Activated CD4-positive, alpha-beta T cell treated with anti-CD3 and anti-CD28 coated beads, Interleukin-2, amount 50 U/mL, for 16 hours (primary cell): ENCODE measurements at regions not wholly inside any gene's neighbourhood (a gene's known extent, or its start where the extent isn't known, plus 50 kb on each side); places are given as distances from the start of the nearest gene placed in this dataset.
"Not testable (repeated sequence)": the region's sequence is repeated elsewhere in the genome, so short reads cannot be mapped to it uniquely, and the experiment has no call there.

Experiments
- DNase-seq: peaks from one replicate; pipeline ENCODE4 v3.0.0-alpha.2; 2020

DNA sequence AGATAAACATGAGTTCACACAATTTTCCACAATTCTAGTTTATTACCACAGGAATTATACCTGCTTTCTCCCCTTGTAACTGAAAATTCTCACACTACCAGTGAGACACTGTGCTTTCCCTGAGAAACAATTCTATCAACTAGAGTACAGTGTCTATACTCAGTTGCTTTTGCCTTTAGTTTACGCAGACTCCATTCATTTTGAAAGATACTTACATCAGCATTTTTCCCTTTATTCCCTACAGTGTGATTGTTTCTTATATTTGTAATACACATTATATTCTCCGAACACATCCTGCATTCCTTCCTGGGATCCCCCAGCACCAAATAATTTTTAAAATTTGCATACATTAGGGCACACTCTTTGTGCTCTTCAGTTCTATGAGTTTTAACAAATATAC lies 1455.5 kb downstream of the SUCLG1 start:
- no peak for DNase-seq

DNA sequence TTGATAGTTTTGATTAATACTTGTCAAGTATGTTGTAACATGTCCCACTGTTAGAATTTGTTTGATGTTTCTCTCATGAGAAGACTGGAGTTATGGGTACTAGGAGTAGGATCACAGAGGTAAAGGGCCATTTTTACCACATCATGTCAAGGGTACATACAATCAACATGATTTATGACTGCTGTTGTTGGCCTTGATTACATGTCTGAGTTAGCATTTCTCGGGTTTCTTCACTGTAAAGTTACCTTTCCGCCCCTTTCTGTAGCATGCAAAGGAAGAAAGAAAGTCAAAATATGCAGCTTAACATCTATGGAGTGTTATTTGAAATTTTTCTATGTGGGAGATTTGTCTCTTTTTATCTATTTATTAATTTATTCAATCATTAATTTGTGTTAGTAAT lies 1456.4 kb downstream of the SUCLG1 start:
- no peak for DNase-seq

DNA sequence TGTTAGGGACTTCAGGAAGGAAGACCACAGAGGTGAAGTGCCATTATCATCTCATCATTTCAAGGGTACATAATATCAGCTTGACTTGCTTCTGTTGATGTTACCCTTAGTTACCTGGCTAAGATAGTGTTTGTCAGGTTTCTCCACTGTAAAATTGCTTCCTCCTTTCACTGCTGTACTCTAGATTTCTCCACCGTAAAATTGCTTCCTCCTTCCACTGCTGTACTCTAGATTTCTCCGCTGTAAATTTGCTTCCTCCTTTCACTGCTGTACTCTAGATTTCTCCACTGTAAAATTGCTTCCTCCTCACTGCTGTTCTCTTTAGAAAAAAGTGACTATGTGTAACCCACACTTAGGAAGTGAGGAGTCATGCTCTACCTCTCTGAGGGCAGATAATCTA lies 1460.3 kb downstream of the SUCLG1 start:
- no peak for DNase-seq

DNA sequence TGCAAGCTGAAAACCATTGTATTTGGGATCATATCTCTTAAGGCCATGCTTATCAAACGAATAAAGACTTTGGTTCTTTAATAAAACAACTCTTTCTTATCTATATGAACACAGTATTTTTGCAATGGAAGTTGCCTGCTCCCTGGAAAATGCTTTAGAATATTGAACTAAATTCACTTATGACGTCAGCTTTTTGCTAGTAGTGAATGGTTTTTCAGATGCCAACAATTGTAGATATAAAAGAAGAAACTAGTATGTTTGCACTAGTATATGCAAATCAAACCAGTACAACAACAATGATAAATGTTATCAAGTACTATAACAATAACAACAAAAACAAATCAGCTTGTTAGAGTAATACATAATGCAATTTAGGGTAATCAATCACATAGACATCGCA lies 1462.9 kb downstream of the SUCLG1 start:
- DNase-seq = no peak

DNA sequence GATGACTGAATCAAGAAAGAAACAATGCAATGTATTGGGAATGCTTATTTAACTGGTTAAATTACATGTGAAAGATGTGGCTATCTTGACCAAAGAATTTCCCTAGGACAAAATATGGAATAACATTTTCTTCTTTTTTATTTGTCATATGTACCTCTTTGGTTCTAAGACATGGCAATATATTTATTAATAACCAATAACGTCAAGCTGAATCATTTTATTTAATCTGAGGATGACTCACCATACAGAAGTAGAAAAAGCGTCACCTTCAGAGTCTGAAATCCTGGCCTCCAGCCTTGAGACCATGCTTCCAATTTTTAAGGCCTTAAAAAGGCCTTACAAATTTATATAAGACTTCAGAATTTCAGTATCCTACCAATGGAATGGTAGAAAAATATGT lies 1464.9 kb downstream of the SUCLG1 start:
- no peak for DNase-seq

DNA sequence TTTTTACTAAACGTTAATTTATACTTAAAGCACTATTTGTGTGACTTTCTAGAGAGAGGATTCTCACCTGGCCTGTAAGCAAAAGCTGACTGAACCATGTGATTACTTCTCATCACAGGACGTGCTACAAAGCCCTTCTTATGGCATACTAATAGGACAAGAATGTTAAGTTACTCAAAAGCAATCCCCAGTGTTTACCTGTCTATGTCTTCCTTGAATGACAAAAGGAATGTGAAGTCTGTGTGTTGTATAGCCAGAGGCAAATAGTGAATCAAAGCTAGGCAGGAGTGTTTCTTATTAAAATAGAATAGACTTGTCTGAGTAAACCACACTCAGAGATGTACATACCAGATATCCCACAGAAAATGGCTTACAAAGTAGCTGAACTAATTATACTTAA lies 1465.5 kb downstream of the SUCLG1 start:
- no peak for DNase-seq

DNA sequence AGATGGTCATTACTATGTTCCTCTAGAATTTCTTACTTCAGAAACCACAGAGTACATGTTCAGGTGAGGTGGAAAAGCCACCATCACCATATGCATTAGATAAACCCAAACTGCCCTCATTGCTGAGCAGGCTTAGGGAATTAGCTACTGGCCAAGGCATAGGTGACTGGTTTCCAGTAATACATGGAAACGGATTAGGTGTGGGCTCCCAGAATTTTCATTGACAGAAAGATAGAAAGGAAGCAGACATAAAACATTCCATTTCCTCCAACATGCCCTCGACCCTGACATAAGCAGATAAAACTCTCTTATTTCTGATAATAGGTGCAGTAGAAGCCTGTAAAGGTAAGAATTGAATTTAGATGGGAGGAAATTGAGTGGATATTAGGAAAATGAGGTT lies 1466.1 kb downstream of the SUCLG1 start:
- DNase-seq = no peak

DNA sequence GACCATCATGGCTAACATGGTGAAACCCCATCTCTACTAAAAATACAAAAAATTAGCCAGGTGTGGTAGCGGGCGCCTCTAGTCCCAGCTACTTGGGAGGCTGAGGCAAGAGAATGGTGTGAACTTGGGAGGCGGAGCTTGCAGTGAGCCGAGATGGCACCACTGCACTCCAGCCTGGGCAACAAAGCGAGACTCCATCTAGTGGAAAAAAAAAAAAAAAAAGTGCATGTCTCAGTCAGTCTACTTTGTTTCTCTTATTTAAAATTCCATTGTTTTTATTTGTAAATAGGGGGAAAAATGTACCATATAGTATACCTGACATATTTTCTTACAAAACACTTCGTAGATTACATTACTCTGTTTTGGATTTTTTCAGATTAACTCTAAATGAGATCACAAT lies 1471.4 kb downstream of the SUCLG1 start:
- not testable (repeated sequence) for DNase-seq

DNA sequence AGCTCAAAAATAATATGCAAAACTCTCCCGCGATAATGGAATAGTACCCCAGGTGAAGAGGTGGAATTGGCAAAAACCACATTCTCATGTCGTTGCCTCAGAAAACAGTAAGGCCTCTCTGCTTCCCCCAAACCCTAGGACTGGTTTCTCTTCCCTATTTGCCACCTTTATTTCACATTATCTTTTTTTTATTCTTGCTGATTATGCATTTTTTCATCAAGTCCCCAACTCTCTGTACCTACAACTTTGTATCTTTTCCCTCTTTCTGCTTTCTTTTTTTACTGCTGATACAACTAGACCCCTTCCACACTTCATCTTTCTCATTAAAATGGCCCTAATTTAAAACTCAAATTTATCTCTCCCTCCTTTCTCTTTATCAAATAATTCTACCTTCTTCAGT lies 1472.2 kb downstream of the SUCLG1 start:
- no peak for DNase-seq

DNA sequence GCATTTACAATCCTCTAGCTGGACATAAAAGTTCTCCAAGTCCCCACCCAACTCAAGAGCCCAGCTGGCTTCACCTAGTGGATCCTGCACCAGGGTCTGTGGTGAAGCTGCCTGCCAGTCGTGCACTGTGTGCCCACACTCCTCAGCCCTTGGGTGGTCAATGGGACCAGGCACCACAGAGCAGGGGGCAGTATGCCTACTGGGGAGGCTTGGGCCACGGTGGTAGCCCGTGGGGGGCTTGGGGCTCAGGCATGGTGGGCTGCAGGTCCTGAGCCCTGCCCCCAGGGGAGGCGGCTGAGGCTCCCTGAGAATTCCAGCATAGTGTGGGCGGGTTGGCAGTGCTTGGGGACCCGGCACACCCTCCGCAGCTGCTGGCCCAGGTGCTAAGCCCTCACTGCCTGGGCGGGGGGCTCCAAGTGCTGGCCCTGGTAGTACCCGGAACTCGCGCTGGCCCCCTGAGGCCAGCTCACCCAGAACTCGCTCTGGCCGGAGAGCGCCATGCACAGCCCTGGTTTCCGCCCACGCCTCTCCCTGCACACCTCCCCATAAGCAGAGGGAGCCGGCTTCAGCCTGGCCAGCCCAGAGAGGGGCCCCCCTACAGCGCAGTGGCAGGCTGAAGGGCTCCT lies 1473.4 kb downstream of the SUCLG1 start:
- no peak for DNase-seq

DNA sequence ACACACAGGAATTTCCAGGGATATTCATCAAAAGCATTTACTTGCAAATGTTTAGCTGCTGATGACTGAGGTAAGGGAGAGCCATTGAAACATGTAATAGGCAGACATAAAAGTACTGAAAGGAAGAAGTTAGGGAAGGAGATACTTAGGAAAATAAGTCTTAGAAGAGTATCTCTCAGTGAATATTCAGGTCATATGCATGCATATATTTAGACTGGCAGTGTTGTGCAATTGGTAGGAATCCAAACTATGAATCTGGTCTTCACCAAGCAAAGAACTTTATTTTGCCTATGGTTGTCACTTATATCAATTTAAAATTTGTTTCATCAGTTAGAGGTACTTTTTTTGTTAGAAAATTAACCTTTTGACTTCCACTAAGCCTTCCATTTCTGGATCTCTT lies 1490.7 kb downstream of the SUCLG1 start:
- DNase-seq = no peak

DNA sequence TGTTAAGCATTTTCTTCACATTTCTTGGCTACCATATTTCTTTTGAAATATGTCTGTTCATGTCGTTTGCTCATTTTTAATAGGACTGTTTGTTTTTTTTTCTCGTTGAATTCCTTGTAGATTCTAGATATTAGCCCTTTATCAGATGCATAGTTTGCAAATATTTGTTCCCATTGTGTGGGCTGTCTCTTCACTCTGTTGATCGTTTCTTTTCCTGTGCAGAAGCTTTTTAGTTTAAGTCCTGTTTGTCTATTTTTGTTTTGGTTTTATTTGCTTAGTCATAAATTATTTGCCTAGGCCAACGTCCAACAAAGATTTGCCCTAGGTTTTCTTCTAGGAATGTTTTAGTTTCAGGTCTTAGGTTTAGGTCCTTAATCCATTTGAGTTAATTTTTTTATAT lies 1494.7 kb downstream of the SUCLG1 start:
- no peak for DNase-seq

DNA sequence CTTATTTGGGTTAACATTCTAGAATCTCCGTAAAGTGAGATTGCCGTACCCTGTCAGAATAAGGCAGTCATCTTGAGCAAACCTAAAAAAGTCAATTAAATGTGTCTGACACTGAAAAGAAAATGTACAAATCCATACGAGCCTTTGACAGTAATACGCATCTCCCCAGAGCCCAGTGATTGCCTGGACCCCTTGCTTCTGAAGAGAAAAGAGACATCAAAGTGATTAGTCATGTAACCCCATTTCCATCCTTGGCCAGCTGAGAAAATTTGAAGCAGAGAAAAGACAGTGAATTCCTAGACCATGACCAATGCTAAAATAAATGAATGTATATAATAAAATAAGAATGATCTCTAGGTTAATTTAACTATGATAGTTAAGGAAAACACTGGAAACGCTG lies 1499.4 kb downstream of the SUCLG1 start:
- DNase-seq = no peak

DNA sequence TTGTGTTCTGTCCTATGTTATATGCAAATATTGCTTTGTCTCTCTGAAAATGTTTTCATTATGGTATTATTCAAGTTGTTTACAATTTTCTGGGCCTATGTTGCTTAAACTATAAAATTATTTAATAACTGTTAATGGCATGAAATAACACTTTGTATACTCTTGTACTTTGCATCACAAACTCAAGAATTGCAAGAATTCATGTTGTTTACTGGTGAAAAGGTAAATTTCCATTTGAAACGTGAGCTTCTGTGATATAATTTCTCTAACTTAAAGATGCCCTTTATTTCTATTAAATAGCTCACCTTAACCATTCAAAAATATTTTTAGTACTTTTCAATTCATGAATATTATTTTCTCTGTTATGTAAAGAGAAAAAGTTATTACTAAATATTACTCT lies 1504.2 kb downstream of the SUCLG1 start:
- no peak for DNase-seq

DNA sequence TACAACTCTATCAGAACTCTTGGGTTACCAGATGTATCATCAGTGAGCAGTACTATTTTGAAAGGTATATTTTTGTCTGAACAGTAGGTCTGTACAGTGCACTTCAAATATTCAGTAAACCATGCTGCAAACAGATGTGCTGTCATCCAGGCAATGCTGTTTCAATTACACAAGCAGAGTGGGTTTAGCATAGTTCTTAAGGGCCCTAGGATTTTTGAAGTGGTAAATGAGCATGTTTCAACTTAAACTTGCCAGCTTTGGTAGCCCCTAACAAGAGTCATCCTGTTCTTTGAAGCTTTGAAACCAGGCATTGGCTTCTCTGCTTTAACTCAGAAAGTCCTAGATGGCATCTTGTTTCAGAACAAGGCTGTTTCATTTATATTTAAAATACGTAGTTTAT lies 1519.9 kb downstream of the SUCLG1 start:
- DNase-seq = no peak

DNA sequence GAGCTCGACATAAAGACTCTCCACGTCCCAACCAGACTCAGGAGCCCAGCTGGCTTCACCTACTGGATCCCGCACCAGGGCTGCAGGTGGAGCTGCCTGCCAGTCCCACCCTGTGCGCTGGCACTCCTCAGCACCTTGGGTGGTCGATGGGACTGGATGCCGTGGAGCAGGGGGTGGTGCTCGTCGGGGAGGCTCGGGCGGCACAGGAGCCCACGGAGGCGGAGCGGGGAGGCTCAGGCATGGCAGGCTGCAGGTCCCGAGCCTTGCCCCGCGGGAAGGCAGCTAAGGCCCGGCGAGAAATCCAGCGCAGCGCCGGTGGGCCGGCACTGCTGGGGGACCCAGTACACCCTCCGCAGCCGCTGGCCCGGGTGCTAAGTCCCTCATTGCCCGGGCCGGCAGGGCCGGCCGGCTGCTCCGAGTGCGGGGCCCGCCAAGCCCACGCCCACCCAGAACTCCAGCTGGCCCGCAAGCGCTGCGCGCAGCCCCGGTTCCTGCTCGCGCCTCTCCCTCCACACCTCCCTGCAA lies 1520.7 kb downstream of the SUCLG1 start:
- not testable (repeated sequence) for DNase-seq

DNA sequence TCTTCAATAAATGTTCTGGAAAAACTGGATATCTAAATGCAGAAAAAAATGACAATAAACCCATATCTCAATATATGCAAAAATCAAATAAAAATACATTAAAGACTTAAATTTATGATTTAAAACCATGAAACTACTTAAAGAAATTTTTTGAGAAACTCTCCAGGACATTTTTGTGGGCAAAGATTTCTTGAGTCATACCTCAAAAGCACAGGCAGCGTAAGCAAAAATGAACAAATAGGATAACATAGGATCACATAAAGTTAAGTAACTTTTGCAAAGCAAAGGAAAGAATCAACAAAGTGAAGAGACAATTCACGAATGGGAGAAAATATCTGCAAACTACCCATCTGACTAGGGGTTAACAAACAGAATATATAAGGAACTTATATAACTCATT lies 1545.5 kb downstream of the SUCLG1 start:
- DNase-seq = no peak

DNA sequence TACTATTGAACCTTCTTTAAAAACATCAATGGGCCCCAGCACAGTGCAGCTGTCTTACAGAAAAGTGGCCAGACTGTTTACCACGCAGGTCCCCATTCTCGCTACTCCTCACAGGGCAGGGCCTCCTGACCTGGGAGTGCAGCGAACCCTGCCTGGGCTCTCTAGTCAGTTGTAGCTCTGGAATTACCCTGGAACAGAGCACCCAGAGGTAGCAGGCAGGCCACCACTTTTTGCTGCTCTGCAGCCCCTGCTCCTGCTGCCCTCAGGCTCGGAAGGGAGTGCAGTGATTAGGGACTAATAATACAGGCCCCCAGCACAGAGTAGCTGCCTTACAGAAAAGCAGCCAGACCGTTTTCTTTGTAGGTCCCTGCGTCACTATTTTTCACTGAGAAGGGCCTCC lies 1563.0 kb downstream of the SUCLG1 start:
- DNase-seq = no peak

DNA sequence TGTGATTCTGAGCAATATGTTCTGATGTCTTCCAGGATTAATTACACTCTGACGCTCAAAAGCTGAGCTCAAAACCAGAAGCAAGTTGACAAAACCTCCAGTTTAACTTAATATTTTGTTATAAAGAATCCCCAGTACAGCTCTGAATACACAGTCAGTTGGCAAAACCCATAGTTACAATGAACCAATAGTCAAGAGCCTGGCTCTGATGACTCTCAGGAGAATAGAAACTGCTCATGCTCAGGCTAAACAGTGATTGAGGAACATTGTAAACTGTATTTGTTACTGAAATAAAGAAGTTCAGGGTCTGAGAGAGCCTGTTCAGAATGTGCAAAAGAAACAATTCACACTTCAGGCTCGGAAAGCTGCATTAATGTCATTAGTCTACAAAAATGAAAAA lies 1565.9 kb downstream of the SUCLG1 start:
- DNase-seq = no peak

DNA sequence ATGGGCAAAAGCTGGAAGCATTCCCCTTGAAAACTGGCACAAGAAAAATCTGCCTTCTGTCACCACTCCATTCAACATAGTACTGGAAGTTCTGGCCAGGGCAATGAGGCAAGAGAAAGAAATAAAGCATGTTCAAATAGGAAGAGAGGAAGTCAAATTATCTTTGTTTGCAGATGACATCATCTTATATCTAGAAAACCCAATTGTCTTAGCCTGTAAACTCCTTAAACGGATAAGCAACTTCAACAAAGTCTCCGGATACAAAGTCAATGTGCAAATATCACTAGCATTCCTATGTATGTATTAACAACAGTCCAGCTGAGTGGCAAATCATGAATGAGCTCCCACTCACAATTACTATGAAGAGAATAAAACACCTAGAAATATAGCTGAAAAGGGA lies 1579.3 kb downstream of the SUCLG1 start:
- DNase-seq = no peak

DNA sequence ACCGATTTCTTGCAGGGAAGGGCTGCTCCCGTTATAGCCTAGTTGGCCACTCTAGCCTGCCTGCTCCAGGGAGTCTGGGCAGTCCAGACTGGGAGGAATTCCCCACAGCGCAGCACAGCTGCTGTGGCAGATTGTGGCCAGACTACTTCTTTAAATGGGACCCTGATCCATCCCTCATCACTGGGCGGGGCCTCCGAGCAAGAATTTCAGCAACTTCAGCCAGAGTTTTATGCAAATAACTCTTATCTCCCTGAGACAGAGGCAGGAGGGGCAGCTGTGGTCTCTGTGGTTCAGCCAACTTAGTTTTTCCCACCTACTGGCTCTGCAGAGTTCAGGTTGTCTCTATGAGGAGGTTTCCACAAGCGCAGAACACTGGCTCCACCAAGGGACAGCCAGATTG lies 1583.2 kb downstream of the SUCLG1 start:
- DNase-seq = no peak

DNA sequence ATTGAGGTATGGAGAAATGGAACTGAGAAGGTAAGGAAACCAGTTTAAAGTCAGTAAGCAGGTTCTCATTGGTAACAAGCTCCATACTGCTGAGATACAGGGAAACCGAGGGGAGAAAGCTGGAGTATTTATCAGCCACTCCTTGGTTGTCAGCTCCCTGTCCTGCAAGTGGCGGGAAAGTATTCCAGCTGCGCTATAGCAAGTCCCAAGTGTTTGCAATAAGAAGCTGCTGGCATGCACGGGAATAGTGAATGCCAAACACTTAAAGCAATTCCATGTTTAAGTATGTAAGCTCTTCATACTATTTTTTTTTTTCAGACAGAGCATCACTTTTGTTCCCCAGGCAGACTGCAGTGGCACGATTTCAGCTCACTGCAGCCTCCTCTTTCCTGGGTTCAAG lies 1601.1 kb downstream of the SUCLG1 start:
- no peak for DNase-seq

DNA sequence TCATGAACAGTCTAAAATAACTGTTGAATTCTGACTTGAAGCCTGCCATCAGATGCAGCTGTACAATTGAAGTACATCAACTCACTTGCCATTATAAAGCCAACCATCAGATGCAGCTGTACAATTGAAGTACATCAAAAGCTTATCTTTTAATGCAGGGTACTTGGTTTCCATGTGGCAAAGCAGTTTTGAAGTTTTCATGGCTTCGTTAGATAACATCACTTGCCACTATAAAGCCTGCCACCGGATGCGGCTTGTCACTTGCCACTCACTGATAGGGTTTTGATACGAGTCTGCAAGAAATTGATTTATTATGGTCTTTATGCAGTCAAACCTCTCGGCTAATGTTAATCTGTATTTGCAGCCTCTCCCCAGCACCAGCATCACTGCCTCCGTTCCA lies 1605.8 kb downstream of the SUCLG1 start:
- DNase-seq = no peak

DNA sequence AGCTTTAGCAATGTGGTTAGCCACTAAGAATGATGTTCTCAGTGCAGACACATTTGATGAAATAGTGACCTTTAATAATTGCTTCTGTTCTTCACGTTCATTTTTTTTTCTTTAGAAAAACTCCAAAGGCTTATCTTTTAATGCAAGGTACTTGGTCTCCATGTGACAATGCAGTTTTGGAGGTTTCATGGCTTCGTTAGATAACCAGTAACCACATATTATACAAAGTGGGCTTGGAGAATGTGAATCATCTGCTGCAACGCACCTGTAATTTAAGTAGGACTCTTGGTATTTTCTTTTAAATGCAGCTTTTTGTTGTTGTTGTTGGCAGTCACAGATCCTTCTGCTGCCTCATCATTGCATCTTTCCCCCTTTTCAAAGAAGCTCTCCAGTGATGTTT lies 1606.3 kb downstream of the SUCLG1 start:
- no peak for DNase-seq

DNA sequence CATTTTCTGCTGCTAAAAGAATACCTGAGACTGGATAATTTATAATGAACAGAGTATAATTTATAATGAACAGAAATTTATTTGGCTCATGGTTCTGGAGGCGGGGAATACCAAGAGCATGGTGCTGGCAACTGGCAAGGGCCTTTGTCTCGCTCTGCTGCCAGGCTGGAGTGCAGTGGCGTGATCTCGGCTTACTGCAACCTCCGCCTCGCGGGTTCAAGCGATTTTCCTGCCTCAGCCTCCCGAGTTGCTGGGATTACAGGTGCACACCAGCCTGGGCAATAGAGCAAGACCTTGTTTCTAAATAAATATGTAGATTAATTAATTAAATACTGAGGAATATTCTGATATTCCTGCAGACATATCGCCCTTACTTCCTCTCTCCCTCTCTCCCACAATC lies 1610.8 kb downstream of the SUCLG1 start:
- no peak for DNase-seq

DNA sequence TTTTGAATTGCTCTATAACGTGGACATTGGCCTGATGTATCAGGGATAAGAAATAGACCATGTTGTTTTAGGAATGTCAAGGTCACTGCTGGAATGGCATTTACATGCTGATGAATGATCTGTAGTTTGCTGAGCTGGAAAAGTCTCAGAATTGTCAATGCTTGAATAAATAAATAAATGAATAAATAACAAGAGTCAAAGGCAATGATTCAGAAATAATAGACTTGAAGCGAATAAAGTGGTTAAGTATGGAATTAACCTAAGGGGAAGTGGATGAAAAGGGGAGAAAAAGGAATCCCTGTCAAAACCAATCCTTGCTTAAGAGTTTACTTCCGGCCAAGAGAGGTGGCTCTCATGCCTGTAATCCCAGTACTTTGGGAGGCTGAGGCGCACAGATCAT lies 1620.0 kb downstream of the SUCLG1 start:
- no peak for DNase-seq
